ENCODE measurements at regions not wholly inside any gene's neighbourhood (a gene's known extent, or its start where the extent isn't known, plus 50 kb on each side); places are given as distances from the start of the nearest gene placed in this dataset.

DNA sequence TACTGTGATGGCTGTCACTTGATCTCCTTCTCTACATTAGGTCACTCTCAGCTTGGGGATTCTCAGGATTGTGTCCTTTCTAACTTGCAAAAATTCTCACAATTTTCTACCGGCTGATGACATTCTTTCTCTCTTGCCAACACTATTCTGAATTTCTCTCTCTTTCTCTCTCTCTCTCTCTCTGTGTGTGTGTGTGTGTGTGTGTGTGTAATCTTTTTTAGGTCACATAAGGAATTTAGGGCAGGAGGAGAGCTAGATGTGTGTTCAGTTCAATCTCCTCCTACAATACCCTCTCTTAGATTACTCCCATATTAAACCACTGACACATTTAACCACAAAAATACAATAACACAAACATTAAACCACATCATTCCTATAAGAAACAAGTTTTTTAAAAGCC lies 242.3 kb upstream of the NREP start:
- no peaks in the 10 kb centered on the region for H3K27me3 ChIP-seq (replicated peaks; ENCODE audit: insufficient read depth, low read depth, low read length, poor library complexity)
- no peaks in the 10 kb centered on the region for H3K36me3 ChIP-seq (ENCODE audit: insufficient read depth, low read length, poor library complexity, severe bottlenecking)
- intact Hi-C loops (cut with micrococcal nuclease; ENCODE audit: unreplicated experiment): no loop called here
- POLR2A ChIA-PET (ENCODE audit: low non-redundant PET): no interaction called here
- TF ChIP-seq, protein P1, sequence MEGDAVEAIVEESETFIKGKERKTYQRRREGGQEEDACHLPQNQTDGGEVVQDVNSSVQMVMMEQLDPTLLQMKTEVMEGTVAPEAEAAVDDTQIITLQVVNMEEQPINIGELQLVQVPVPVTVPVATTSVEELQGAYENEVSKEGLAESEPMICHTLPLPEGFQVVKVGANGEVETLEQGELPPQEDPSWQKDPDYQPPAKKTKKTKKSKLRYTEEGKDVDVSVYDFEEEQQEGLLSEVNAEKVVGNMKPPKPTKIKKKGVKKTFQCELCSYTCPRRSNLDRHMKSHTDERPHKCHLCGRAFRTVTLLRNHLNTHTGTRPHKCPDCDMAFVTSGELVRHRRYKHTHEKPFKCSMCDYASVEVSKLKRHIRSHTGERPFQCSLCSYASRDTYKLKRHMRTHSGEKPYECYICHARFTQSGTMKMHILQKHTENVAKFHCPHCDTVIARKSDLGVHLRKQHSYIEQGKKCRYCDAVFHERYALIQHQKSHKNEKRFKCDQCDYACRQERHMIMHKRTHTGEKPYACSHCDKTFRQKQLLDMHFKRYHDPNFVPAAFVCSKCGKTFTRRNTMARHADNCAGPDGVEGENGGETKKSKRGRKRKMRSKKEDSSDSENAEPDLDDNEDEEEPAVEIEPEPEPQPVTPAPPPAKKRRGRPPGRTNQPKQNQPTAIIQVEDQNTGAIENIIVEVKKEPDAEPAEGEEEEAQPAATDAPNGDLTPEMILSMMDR (conservative IDR thresholded peaks at IDR 0.05; ENCODE audit: low read depth, low read length): no peak
- no peak for TF ChIP-seq EZH2 (IDR thresholded peaks at IDR 0.05; ENCODE audit: borderline replicate concordance, low read depth, low read length, poor library complexity, severe bottlenecking)
- no peaks in the 10 kb centered on the region for H3K9me3 ChIP-seq (ENCODE audit: low read depth, low read length, poor library complexity, severe bottlenecking)
- BruUV-seq (replicated peaks): no TSS peak
- no peak overlapping the region for H3K27ac ChIP-seq (ENCODE audit: low read depth, low read length, poor library complexity, severe bottlenecking)
- no peaks in the 10 kb centered on the region for H3K4me1 ChIP-seq (ENCODE audit: insufficient read depth, low read length, poor library complexity, severe bottlenecking)
- DNase-seq (ENCODE audit: low spot score): no peak
- CTCF ChIA-PET: no interaction called here
- no peak overlapping the region for H3K4me3 ChIP-seq (ENCODE audit: low read depth, low read length, poor library complexity, severe bottlenecking)

- Histone ChIP-seq H3K27ac (ENCODE audit: low read depth, low read length, poor library complexity, severe bottlenecking) (no peak overlapping the region), H3K36me3 (ENCODE audit: insufficient read depth, low read length, poor library complexity, severe bottlenecking) (no peaks in the 10 kb centered on the region), H3K27me3 (replicated peaks; ENCODE audit: insufficient read depth, low read depth, low read length, poor library complexity) (no peaks in the 10 kb centered on the region), H3K4me3 (ENCODE audit: low read depth, low read length, poor library complexity, severe bottlenecking) (no peak overlapping the region), H3K9me3 (ENCODE audit: low read depth, low read length, poor library complexity, severe bottlenecking) (no peaks in the 10 kb centered on the region), H3K4me1 (ENCODE audit: insufficient read depth, low read length, poor library complexity, severe bottlenecking) (no peaks in the 10 kb centered on the region)
- no TSS peak for BruUV-seq (replicated peaks)
- POLR2A ChIA-PET (ENCODE audit: low non-redundant PET): no interaction called here
- DNase-seq (ENCODE audit: low spot score): no peak
- intact Hi-C loops (cut with micrococcal nuclease; ENCODE audit: unreplicated experiment): no loop called here
- CTCF ChIA-PET: no interaction called here
- TF ChIP-seq EZH2 (IDR thresholded peaks at IDR 0.05; ENCODE audit: borderline replicate concordance, low read depth, low read length, poor library complexity, severe bottlenecking): no peak
- TF ChIP-seq, protein P1 (conservative IDR thresholded peaks at IDR 0.05; ENCODE audit: low read depth, low read length): no peak
Observed at GRCh38 chr5:111998871-111999270, 241.9 kb upstream of the NREP start.

DNA sequence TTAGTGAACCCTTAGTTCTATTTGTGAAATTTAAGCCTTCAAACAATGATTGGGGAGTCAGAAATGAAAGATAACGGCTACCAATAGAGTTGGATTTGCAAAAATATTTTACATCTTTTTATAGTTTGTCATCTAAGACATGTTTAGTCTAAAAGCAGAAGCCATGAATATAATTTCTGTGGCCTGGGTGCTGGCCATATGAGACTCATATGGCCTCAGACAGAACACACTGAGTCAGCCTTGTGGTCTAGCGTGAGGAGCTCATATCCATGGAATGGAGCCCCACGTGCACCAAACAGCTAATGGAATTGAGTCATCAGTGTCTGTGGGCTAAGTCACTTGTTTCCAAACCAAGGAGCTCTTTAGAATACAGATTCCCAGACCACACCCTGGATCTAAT lies 240.7 kb upstream of the NREP start:
- POLR2A ChIA-PET (ENCODE audit: low non-redundant PET): no interaction called here
- no peaks in the 10 kb centered on the region for H3K9me3 ChIP-seq (ENCODE audit: low read depth, low read length, poor library complexity, severe bottlenecking)
- H3K4me3 ChIP-seq (ENCODE audit: low read depth, low read length, poor library complexity, severe bottlenecking): no peak overlapping the region
- H3K36me3 ChIP-seq (ENCODE audit: insufficient read depth, low read length, poor library complexity, severe bottlenecking): no peaks in the 10 kb centered on the region
- no TSS peak for BruUV-seq (replicated peaks)
- DNase-seq (ENCODE audit: low spot score): no peak
- TF ChIP-seq, protein P1 (conservative IDR thresholded peaks at IDR 0.05; ENCODE audit: low read depth, low read length): no peak
- no peak for TF ChIP-seq EZH2 (IDR thresholded peaks at IDR 0.05; ENCODE audit: borderline replicate concordance, low read depth, low read length, poor library complexity, severe bottlenecking)
- no peaks in the 10 kb centered on the region for H3K27me3 ChIP-seq (replicated peaks; ENCODE audit: insufficient read depth, low read depth, low read length, poor library complexity)
- H3K4me1 ChIP-seq (ENCODE audit: insufficient read depth, low read length, poor library complexity, severe bottlenecking): no peaks in the 10 kb centered on the region
- CTCF ChIA-PET: no interaction called here
- no peak overlapping the region for H3K27ac ChIP-seq (ENCODE audit: low read depth, low read length, poor library complexity, severe bottlenecking)
- intact Hi-C loops (cut with micrococcal nuclease; ENCODE audit: unreplicated experiment): no loop called here

All from A673 (cell line).